ENCODE measurements at regions not wholly inside any gene's neighbourhood (a gene's known extent, or its start where the extent isn't known, plus 50 kb on each side); places are given as distances from the start of the nearest gene placed in this dataset.

GRCh38 chr5:89086390-89087086 lies 203.6 kb upstream of the MEF2C start:
- no peak for DNase-seq (ENCODE audit: low read depth)
- TF ChIP-seq CTCF (conservative IDR thresholded peaks at IDR 0.05; ENCODE audit: low read depth, low read length), result no peak
- no peak overlapping the region for H3K4me3 ChIP-seq (ENCODE audit: low read length)

GRCh38 chr5:89083791-89084190 lies 200.8 kb upstream of the MEF2C start:
- H3K4me3 ChIP-seq (ENCODE audit: low read length), result no peak overlapping the region
- TF ChIP-seq CTCF (conservative IDR thresholded peaks at IDR 0.05; ENCODE audit: low read depth, low read length), result no peak
- no peak for DNase-seq (ENCODE audit: low read depth)

- H3K4me3 ChIP-seq (ENCODE audit: low read length), result no peak overlapping the region
- TF ChIP-seq CTCF (conservative IDR thresholded peaks at IDR 0.05; ENCODE audit: low read depth, low read length), result no peak
- no peak for DNase-seq (ENCODE audit: low read depth)
Observed at GRCh38 chr5:89081360-89081759, 198.4 kb upstream of the MEF2C start.

GRCh38 chr5:89080467-89081116 lies 197.6 kb upstream of the MEF2C start:
- no peak for DNase-seq (ENCODE audit: low read depth)
- H3K4me3 ChIP-seq (ENCODE audit: low read length), result no peak overlapping the region
- no peak for TF ChIP-seq CTCF (conservative IDR thresholded peaks at IDR 0.05; ENCODE audit: low read depth, low read length)

- no peak for TF ChIP-seq CTCF (conservative IDR thresholded peaks at IDR 0.05; ENCODE audit: low read depth, low read length)
- no peak overlapping the region for H3K4me3 ChIP-seq (ENCODE audit: low read length)
- no peak for DNase-seq (ENCODE audit: low read depth)
Observed at GRCh38 chr5:89072842-89073672, 190.1 kb upstream of the MEF2C start.

- DNase-seq (ENCODE audit: low read depth), result no peak
- no peak overlapping the region for H3K4me3 ChIP-seq (ENCODE audit: low read length)
- no peak for TF ChIP-seq CTCF (conservative IDR thresholded peaks at IDR 0.05; ENCODE audit: low read depth, low read length)
Observed at GRCh38 chr5:89071941-89072331, 189.0 kb upstream of the MEF2C start.

All from retinal pigment epithelial cell (primary cell).